ENCODE measurements at regions not wholly inside any gene's neighbourhood (a gene's known extent, or its start where the extent isn't known, plus 50 kb on each side); places are given as distances from the start of the nearest gene placed in this dataset.

DNA sequence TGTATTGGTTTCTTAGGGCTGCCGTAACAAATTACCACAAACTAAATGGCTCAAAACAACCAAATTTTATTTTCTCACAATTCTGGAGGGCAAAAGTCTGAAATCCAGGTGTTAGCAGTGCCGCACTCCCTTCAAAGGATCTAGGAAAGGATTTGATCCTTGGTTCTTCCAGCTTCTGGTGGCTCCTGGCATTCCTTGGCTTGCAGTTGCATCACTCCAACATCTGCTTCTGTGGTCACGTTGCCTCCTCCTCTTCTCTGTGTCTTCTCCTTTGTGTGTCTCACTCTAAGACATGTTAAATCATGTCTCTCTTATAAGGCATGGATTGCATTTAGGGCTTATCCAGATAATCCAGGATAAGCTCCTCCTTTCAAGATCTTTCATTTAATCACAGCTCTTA is 262.2 kb downstream of the MEX3B start:
- DNase-seq: no peak
- TF ChIP-seq, protein P1, sequence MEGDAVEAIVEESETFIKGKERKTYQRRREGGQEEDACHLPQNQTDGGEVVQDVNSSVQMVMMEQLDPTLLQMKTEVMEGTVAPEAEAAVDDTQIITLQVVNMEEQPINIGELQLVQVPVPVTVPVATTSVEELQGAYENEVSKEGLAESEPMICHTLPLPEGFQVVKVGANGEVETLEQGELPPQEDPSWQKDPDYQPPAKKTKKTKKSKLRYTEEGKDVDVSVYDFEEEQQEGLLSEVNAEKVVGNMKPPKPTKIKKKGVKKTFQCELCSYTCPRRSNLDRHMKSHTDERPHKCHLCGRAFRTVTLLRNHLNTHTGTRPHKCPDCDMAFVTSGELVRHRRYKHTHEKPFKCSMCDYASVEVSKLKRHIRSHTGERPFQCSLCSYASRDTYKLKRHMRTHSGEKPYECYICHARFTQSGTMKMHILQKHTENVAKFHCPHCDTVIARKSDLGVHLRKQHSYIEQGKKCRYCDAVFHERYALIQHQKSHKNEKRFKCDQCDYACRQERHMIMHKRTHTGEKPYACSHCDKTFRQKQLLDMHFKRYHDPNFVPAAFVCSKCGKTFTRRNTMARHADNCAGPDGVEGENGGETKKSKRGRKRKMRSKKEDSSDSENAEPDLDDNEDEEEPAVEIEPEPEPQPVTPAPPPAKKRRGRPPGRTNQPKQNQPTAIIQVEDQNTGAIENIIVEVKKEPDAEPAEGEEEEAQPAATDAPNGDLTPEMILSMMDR (IDR thresholded peaks at IDR 0.05; ENCODE audit: partially characterized antibody, unreplicated experiment): no peak
- Mint-ChIP-seq H3K4me3 (ENCODE audit: unreplicated experiment) (no peak overlapping the region), H3K27ac (ENCODE audit: unreplicated experiment) (no peak overlapping the region), H3K4me1 (ENCODE audit: low read depth, unreplicated experiment) (peaks cover 24% of the 10 kb centered on the region), H3K36me3 (ENCODE audit: unreplicated experiment) (peaks cover 13% of the 10 kb centered on the region), H3K27me3 (ENCODE audit: unreplicated experiment) (peaks cover 2% of the 10 kb centered on the region), H3K9me3 (ENCODE audit: unreplicated experiment) (peaks cover 10% of the 10 kb centered on the region)

DNA sequence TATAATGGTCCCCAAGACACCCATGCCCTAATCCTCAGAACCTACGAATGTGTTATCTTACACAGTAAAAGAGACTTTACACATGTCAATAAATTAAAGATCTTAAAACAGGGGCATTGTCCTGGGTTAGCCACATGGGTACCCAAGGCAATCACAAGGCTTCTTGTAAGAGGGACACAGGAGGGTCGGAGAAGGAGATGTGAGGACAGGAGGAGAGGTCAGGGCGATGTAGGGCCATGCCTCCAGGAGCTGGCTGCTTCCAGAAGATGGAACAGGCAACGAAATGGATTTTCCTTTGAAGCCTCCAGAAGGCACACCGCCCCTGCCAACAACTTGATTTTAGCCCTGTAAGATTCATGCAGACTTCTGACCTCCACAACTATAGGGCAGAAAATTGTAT is 262.7 kb downstream of the MEX3B start:
- peaks cover 2% of the 10 kb centered on the region for H3K27me3 Mint-ChIP-seq (ENCODE audit: unreplicated experiment)

DNA sequence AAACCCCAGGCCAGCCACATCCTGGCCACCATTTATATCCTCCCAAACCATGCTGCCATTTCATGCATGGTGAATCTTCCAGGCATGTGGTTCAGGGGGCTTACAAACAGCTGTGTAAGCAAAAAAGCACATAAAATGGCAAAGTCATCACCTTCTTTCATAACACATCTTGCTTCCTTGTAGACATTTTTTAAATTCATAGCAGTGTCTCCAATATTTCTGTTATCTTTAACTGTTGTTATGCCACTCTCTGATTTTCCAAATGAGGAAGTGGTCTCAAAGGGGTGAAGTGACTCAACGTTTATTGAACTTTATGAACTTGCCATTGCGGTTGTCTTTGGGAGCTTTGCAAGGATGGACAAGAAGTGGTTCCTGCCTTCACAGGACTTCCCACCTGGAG is 264.4 kb downstream of the MEX3B start:
- Mint-ChIP-seq H3K36me3 (ENCODE audit: unreplicated experiment) (peaks cover 3% of the 10 kb centered on the region), H3K9me3 (ENCODE audit: unreplicated experiment) (peaks cover 7% of the 10 kb centered on the region), H3K27ac (ENCODE audit: unreplicated experiment) (no peak overlapping the region), H3K4me1 (ENCODE audit: low read depth, unreplicated experiment) (peaks cover 15% of the 10 kb centered on the region), H3K4me3 (ENCODE audit: unreplicated experiment) (no peak overlapping the region), H3K27me3 (ENCODE audit: unreplicated experiment) (peaks cover 2% of the 10 kb centered on the region)
- no peak for DNase-seq
- TF ChIP-seq, protein P1 (IDR thresholded peaks at IDR 0.05; ENCODE audit: partially characterized antibody, unreplicated experiment): no peak

More for the DNA sequence above, 262.7 kb downstream of the MEX3B start:
- TF ChIP-seq, protein P1 (IDR thresholded peaks at IDR 0.05; ENCODE audit: partially characterized antibody, unreplicated experiment): no peak
- no peak overlapping the region for H3K4me3 Mint-ChIP-seq (ENCODE audit: unreplicated experiment)
- no peak overlapping the region for H3K27ac Mint-ChIP-seq (ENCODE audit: unreplicated experiment)
- peaks cover 24% of the 10 kb centered on the region for H3K4me1 Mint-ChIP-seq (ENCODE audit: low read depth, unreplicated experiment)
- DNase-seq: no peak
- peaks cover 10% of the 10 kb centered on the region for H3K9me3 Mint-ChIP-seq (ENCODE audit: unreplicated experiment)
- peaks cover 12% of the 10 kb centered on the region for H3K36me3 Mint-ChIP-seq (ENCODE audit: unreplicated experiment)

DNA sequence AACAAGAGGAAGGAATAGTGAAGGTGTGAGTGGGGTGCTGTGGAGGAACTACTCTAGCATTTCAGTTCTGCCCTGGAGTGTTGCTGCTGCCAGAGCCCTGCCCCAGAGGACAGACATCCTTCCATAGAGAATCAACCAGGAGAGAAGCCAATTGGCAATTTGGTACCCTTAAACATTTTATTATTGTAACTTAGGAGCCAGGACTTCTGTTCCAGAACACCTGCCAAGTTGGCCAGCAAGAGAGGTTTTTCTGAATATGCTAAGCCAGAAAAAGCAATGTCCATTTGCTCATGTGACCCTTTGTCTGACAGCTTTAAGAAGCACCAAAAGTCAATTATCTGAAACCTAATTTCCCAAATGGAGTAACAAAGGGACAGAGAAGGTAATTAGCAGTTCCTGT is 264.9 kb downstream of the MEX3B start:
- H3K9me3 Mint-ChIP-seq (ENCODE audit: unreplicated experiment): peaks cover 7% of the 10 kb centered on the region
- peaks cover 15% of the 10 kb centered on the region for H3K4me1 Mint-ChIP-seq (ENCODE audit: low read depth, unreplicated experiment)
- no peak overlapping the region for H3K27ac Mint-ChIP-seq (ENCODE audit: unreplicated experiment)
- DNase-seq: no peak
- H3K36me3 Mint-ChIP-seq (ENCODE audit: unreplicated experiment): peaks cover 3% of the 10 kb centered on the region
- TF ChIP-seq, protein P1 (IDR thresholded peaks at IDR 0.05; ENCODE audit: partially characterized antibody, unreplicated experiment): no peak
- H3K27me3 Mint-ChIP-seq (ENCODE audit: unreplicated experiment): peaks cover 2% of the 10 kb centered on the region
- H3K4me3 Mint-ChIP-seq (ENCODE audit: unreplicated experiment): no peak overlapping the region

DNA sequence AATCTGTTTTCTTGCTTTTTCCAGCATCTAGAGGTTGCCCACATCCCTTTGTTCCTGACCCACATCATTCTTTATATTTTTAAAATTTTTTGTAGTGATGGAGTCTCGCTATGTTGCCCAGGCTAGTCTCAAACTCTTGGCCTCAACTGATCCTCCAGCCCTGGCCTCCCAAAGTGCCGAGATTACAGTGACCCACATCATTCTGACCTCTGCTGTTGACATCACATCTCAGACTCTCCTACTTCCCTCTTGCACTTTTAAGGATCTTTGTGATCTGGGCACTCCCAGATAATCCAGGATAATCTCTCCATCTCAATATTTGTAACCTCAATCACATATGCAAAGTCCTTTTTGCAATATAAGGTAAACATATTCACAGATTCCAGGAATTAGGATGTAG is 266.6 kb downstream of the MEX3B start:
- H3K4me1 Mint-ChIP-seq (ENCODE audit: low read depth, unreplicated experiment): peaks cover 15% of the 10 kb centered on the region
- peaks cover 3% of the 10 kb centered on the region for H3K36me3 Mint-ChIP-seq (ENCODE audit: unreplicated experiment)
- H3K4me3 Mint-ChIP-seq (ENCODE audit: unreplicated experiment): no peak overlapping the region
- peaks cover 2% of the 10 kb centered on the region for H3K27me3 Mint-ChIP-seq (ENCODE audit: unreplicated experiment)
- H3K27ac Mint-ChIP-seq (ENCODE audit: unreplicated experiment): no peak overlapping the region
- peaks cover 4% of the 10 kb centered on the region for H3K9me3 Mint-ChIP-seq (ENCODE audit: unreplicated experiment)
- TF ChIP-seq, protein P1 (IDR thresholded peaks at IDR 0.05; ENCODE audit: partially characterized antibody, unreplicated experiment): no peak
- no peak for DNase-seq

Data from glutamatergic neuron (in vitro differentiated cells).